IMR-90 (cell line): ENCODE measurements at regions not wholly inside any gene's neighbourhood (a gene's known extent, or its start where the extent isn't known, plus 50 kb on each side); places are given as distances from the start of the nearest gene placed in this dataset.

Experiments
- BHLHE40 ChIP-seq: fragments of 150-350 bp; IDR thresholded peaks from 2 replicates; pipeline ENCODE4 v1.6.1; 2016; ENCODE audit warnings: mild to moderate bottlenecking, low read depth, low read length
- CTCF ChIP-seq: conservative IDR thresholded peaks from 2 replicates; pipeline ENCODE4 v1.5.1; 2012; ENCODE audit warnings: mild to moderate bottlenecking, low read depth, low read length, improper control_type of control experiment

- TF ChIP-seq BHLHE40 (no peak), CTCF (no peak)
Measured at GRCh38 chr5:133863857-133864585, 104.4 kb downstream of the C5orf15 start.
